Breast epithelium (tissue), 3 donors: ENCODE measurements at regions not wholly inside any gene's neighbourhood (a gene's known extent, or its start where the extent isn't known, plus 50 kb on each side); places are given as distances from the start of the nearest gene placed in this dataset.

ENCODE experiments used
- CTCF ChIP-seq, 3 donors: fragments of 450-650 bp; IDR thresholded peaks; one replicate each; pipeline ENCODE4 v1.5.1; 2016 to 2017; ENCODE audit warnings: antibody characterized with exemption in 3 of 3, mild to moderate bottlenecking in 3 of 3, moderate library complexity in 3 of 3
- POLR2A ChIP-seq: fragments of 450-650 bp; IDR thresholded peaks from one replicate; pipeline ENCODE4 v1.6.1; 2016; ENCODE audit warnings: antibody characterized with exemption, mild to moderate bottlenecking, moderate library complexity
- POLR2AphosphoS5 ChIP-seq, 3 donors: sonication (generic); formaldehyde crosslinking; IDR thresholded peaks; one replicate each; pipeline ENCODE4 v1.6.1; 2017; ENCODE audit warnings: antibody characterized with exemption in 3 of 3

- no peak for TF ChIP-seq CTCF (IDR thresholded peaks at IDR 0.05)
- TF ChIP-seq POLR2AphosphoS5 (IDR thresholded peaks at IDR 0.05), result no peak
- TF ChIP-seq POLR2A, result no peak
These were observed 438.6 kb downstream of the RNF144A start for GRCh38 chr2:7355781-7356180.
